ENCODE measurements at regions not wholly inside any gene's neighbourhood (a gene's known extent, or its start where the extent isn't known, plus 50 kb on each side); places are given as distances from the start of the nearest gene placed in this dataset.

DNA sequence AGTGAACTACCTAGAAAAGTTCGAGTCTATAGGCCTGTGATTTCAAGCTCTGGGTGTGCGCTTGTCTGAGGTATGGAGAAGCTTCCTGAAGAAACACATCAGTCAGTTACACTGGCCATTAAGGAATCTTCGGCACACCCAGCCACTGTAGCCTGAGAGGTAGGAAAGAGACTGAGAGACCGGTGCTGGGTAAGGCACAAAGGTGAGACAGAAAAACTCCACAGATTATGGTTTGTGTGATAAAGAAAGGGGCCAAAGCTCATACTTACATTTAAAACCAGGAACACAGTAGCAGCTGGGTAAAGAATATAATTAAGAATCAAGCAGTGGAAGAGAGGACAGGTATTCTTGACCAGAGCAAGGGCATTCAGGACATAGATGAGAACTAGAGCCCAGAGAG, 74.8 kb upstream of the TTC29 start:
- DNase-seq, result no peak
- no peak overlapping the region for H3K27ac ChIP-seq
- H3K36me3 ChIP-seq, result no peaks in the 10 kb centered on the region
- intact Hi-C loops (cut with DNase I), result no loop called here
- 87 to 90% methylated on average over 2 of the region's 4 CpGs for WGBS, 2 donors
- TF ChIP-seq, protein P1, sequence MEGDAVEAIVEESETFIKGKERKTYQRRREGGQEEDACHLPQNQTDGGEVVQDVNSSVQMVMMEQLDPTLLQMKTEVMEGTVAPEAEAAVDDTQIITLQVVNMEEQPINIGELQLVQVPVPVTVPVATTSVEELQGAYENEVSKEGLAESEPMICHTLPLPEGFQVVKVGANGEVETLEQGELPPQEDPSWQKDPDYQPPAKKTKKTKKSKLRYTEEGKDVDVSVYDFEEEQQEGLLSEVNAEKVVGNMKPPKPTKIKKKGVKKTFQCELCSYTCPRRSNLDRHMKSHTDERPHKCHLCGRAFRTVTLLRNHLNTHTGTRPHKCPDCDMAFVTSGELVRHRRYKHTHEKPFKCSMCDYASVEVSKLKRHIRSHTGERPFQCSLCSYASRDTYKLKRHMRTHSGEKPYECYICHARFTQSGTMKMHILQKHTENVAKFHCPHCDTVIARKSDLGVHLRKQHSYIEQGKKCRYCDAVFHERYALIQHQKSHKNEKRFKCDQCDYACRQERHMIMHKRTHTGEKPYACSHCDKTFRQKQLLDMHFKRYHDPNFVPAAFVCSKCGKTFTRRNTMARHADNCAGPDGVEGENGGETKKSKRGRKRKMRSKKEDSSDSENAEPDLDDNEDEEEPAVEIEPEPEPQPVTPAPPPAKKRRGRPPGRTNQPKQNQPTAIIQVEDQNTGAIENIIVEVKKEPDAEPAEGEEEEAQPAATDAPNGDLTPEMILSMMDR (IDR thresholded peaks at IDR 0.05), result no peak
- TF ChIP-seq POLR2A (IDR thresholded peaks at IDR 0.05), result no peak
- H3K27me3 ChIP-seq, result no peaks in the 10 kb centered on the region
- no peaks in the 10 kb centered on the region for H3K9me3 ChIP-seq
- no peak overlapping the region for H3K4me3 ChIP-seq
- no peaks in the 10 kb centered on the region for H3K4me1 ChIP-seq

DNA sequence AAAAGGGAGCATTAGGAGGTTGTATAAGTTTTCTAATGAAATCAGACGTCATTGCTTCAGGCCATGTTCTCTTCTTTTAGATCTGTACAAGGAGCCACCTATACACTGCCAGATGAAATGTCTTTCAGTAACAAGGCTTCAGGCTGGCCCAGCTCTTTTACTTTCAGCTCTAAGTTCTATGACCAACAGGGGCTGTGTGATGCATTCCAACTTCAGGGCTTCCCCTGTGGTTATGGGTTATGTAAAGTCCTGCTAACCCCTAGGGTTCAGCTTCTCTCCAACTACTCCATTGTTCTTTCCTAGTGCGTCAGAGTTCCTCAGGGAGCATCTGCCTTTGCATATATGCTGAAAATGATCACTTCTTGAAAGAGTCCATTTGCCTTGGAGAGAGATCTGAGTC, 79.4 kb upstream of the TTC29 start:
- intact Hi-C loops (cut with DNase I), result no loop called here
- no peak overlapping the region for H3K27ac ChIP-seq

DNA sequence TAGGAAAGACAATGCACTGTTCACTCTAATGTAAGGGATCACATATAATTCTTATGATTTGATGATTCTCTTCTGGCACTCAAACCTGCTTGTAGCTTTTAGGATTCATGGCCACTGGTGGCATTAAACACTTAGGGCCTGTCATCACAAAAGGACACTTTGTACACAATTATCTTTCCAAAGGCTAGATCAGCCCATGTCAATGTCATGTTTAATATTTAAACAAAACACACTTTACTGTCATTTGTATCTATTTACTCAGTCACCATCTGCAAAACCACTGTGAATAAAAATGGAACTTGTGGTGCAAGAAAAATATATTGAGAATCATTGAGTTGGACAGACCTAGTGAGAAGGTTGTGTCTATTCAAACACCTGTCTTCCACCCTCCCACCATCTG, 83.6 kb upstream of the TTC29 start:
- no peaks in the 10 kb centered on the region for H3K4me1 ChIP-seq
- no peak for TF ChIP-seq POLR2A (IDR thresholded peaks at IDR 0.05)
- TF ChIP-seq, protein P1 (IDR thresholded peaks at IDR 0.05), result no peak
- no peaks in the 10 kb centered on the region for H3K9me3 ChIP-seq
- no peak overlapping the region for H3K27ac ChIP-seq
- no peak for DNase-seq
- H3K4me3 ChIP-seq, result no peak overlapping the region
- no peaks in the 10 kb centered on the region for H3K27me3 ChIP-seq
- H3K36me3 ChIP-seq, result no peaks in the 10 kb centered on the region
- intact Hi-C loops (cut with DNase I), result no loop called here

More for the DNA sequence above, 79.4 kb upstream of the TTC29 start:
- 71 to 80% methylated on average over 2 of the region's 2 CpGs for WGBS, 2 donors
- Histone ChIP-seq H3K9me3 (no peaks in the 10 kb centered on the region), H3K27me3 (no peaks in the 10 kb centered on the region), H3K4me1 (no peaks in the 10 kb centered on the region), H3K36me3 (no peaks in the 10 kb centered on the region), H3K4me3 (no peak overlapping the region)
- TF ChIP-seq POLR2A (IDR thresholded peaks at IDR 0.05), result no peak
- TF ChIP-seq, protein P1 (IDR thresholded peaks at IDR 0.05), result no peak
- no peak for DNase-seq

DNA sequence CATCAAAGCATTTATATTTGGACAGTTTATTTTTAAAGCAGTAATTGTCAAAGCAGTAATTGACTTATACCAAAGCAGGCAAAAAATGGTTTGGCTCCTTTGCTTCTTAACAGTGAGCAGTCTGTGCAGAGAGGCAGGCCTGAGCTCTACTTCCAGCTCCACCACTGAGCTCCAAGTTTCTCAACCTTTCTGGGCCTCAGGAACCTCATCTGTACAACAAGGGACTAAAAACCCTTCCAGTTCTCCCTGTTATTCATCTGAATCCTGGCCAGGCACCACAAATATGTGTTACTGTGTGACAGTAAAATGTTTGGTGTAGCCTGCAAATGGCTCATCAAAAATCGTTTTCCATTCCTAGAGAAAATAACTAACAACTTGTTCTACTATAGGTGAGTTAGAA, 88.7 kb upstream of the TTC29 start:
- Histone ChIP-seq H3K27me3 (peaks cover 0 to 12% (median 0%) of the 10 kb centered on the region in 4 donors), H3K4me1 (no peaks in the 10 kb centered on the region), H3K27ac (no peak overlapping the region), H3K9me3 (no peaks in the 10 kb centered on the region), H3K36me3 (no peaks in the 10 kb centered on the region), H3K4me3 (no peak overlapping the region)
- WGBS, 2 donors, result 58 to 82% methylated on average over 1 of the region's 1 CpG
- intact Hi-C loops (cut with DNase I), result no loop called here
- TF ChIP-seq, protein P1 (IDR thresholded peaks at IDR 0.05), result no peak
- TF ChIP-seq POLR2A (IDR thresholded peaks at IDR 0.05), result no peak
- DNase-seq, result no peak

DNA sequence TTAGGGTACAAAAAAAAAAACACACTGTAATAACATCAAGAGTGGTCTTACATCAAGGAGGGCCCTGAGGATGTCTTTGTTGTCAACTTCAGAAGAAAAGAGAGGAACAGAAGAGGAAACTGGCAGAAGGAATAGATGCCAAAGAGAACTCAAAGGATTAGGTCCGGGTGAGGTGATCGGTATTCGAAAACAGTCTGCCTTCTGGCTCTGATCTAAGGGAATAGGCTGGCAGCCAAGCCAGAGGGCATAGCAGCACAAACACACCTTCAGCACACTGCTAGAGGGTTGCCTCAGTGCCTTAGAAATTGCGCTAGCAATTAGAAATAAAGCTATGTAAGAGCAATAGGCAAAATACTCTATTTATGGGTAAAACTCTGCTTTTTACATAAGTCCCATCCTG, 91.4 kb upstream of the TTC29 start:
- intact Hi-C loops (cut with DNase I), result no loop called here
- WGBS, 2 donors, result 46 to 49% methylated on average over 4 of the region's 4 CpGs
- H3K4me3 ChIP-seq, result no peak overlapping the region
- no peak overlapping the region for H3K27ac ChIP-seq
- TF ChIP-seq, protein P1 (IDR thresholded peaks at IDR 0.05), result no peak
- TF ChIP-seq POLR2A (IDR thresholded peaks at IDR 0.05), result no peak
- no peaks in the 10 kb centered on the region for H3K9me3 ChIP-seq
- DNase-seq, result no peak
- no peaks in the 10 kb centered on the region for H3K36me3 ChIP-seq
- H3K27me3 ChIP-seq, result peaks cover 0 to 17% (median 0%) of the 10 kb centered on the region in 4 donors
- H3K4me1 ChIP-seq, result no peaks in the 10 kb centered on the region
